K562 (cell line): ENCODE measurements at regions not wholly inside any gene's neighbourhood (a gene's known extent, or its start where the extent isn't known, plus 50 kb on each side); places are given as distances from the start of the nearest gene placed in this dataset.

ENCODE experiments used
- ATAC-seq: fragments of 200-7000 bp; cut with Tn5 transposase; 3 replicates; pipeline ENCODE4 v1.9.1; 2020; ENCODE audit warnings: moderate library complexity
- BruUV-seq: library from RNA; stranded (reverse); fragments of 400-500 nt; replicated peaks from 2 replicates; lab custom pipeline; 2021; lab: Mats Ljungman, UMichigan
- CTCF ChIA-PET: fragments of 300-600 bp; formaldehyde crosslinking; extraction: SDS; loops from one replicate; lab custom pipeline; 2021; ENCODE audit warnings: low intra/inter-chr PET ratio; lab: Yijun Ruan, JAX
- POLR2A ChIA-PET: fragments of 300-600, 350-650 bp; sonication (Branson Sonifier 250); formaldehyde crosslinking; extraction: SDS; loops from one replicate; lab custom pipeline; 2021; ENCODE audit warnings: antibody characterized with exemption, inconsistent platforms; lab: Yijun Ruan, JAX
- DNase-seq, 4 experiments: peaks; one replicate each; pipeline versions ENCODE4 v3.0.0 to v3.0.0-alpha.2; 2011 to 2018; ENCODE audit warnings: low spot score in 3 of 4, mixed read lengths in 3 of 4; ENCODE audit errors: extremely low read depth in 1 of 4
- FAIRE-seq: peaks from 2 replicates; lab custom pipeline; 2011; peaks lifted over from hg19 to GRCh38; lab: Jason Lieb, UNC
- H2AFZ ChIP-seq: 2 replicates; pipeline ENCODE4 v1.6.0; 2011; ENCODE audit warnings: low read depth, low read length, control low read depth, inconsistent platforms
- H3K27ac ChIP-seq: fragments of 200-600 bp; 3 replicates; pipeline ENCODE4 v1.8.0; 2011; ENCODE audit warnings: low read depth, mild to moderate bottlenecking, control low read depth, inconsistent platforms, low read length, moderate library complexity, mixed read lengths; ENCODE audit errors: extremely low read depth
- H3K27me3 ChIP-seq, 2 experiments: fragments of 300-600 bp in 1 of 2; 2 replicates in 1 of 2; 3 replicates in 1 of 2; pipeline versions ENCODE4 v1.6.0 to v1.8.0; 2011; ENCODE audit warnings: inconsistent platforms in 2 of 2, low read length in 2 of 2, mild to moderate bottlenecking in 1 of 2, mixed read lengths in 1 of 2, moderate library complexity in 1 of 2; ENCODE audit not compliant: control insufficient read depth in 2 of 2, insufficient read depth in 2 of 2
- H3K36me3 ChIP-seq: fragments of 300-600 bp; 3 replicates; pipeline ENCODE4 v1.8.0; 2011; ENCODE audit warnings: mild to moderate bottlenecking, low read length, inconsistent platforms; ENCODE audit not compliant: control insufficient read depth, insufficient read depth
- H3K4me1 ChIP-seq, 2 experiments: fragments of 200-600 bp in 1 of 2; replicated peaks in 1 of 2; 2 replicates in 1 of 2; 3 replicates in 1 of 2; pipeline versions ENCODE4 v1.5.1 to v1.8.0; 2011; ENCODE audit warnings: inconsistent platforms in 2 of 2, low read length in 2 of 2, mild to moderate bottlenecking in 1 of 2, mixed read lengths in 1 of 2, moderate library complexity in 1 of 2; ENCODE audit not compliant: control insufficient read depth in 2 of 2, insufficient read depth in 2 of 2
- H3K4me2 ChIP-seq: 2 replicates; pipeline ENCODE4 v1.6.1; 2011; ENCODE audit warnings: low read length, control low read depth, inconsistent platforms, mixed read lengths; ENCODE audit not compliant: insufficient read depth
- H3K4me3 ChIP-seq: fragments of 200-600 bp; sonication (generic), shearing (Covaris generic); 2 replicates; pipeline ENCODE4 v1.5.1; 2016; ENCODE audit warnings: control low read depth, inconsistent platforms
- H3K79me2 ChIP-seq: fragments of 200-600 bp; 3 replicates; pipeline ENCODE4 v1.8.0; 2011; ENCODE audit warnings: low read length, inconsistent platforms; ENCODE audit not compliant: control insufficient read depth, insufficient read depth
- H3K9ac ChIP-seq, 2 experiments: 2 replicates each; pipeline versions ENCODE4 v1.6.0 to v1.6.1; 2011; ENCODE audit warnings: low read depth in 2 of 2, low read length in 2 of 2, control low read depth in 1 of 2, inconsistent platforms in 1 of 2, mild to moderate bottlenecking in 1 of 2, mixed read lengths in 1 of 2; ENCODE audit not compliant: insufficient read depth in 1 of 2
- H3K9me1 ChIP-seq: one replicate; pipeline ENCODE4 v1.6.0; 2011; ENCODE audit warnings: inconsistent platforms, mild to moderate bottlenecking, low read length, moderate library complexity; ENCODE audit not compliant: control insufficient read depth, insufficient read depth
- H3K9me3 ChIP-seq: replicated peaks from 2 replicates; pipeline ENCODE4 v1.5.1; 2011; ENCODE audit warnings: low read depth, low read length, inconsistent platforms; ENCODE audit not compliant: control insufficient read depth, insufficient read depth
- H4K20me1 ChIP-seq: replicated peaks from 2 replicates; pipeline ENCODE4 v1.6.1; 2011; ENCODE audit warnings: low read length, inconsistent platforms, mixed read lengths; ENCODE audit not compliant: control insufficient read depth, insufficient read depth
- GTF2A2 ChIP-seq: IDR thresholded peaks from 2 replicates; pipeline ENCODE4 v1.6.1; 2016; ENCODE audit warnings: mild to moderate bottlenecking, missing genetic modification characterization, missing compliant biosample characterization
- WGBS: fragments of 100-300 bp; shearing (Covaris generic); methylation state at CpG from one replicate; pipeline ENCODE4 v1.1.6; 2016; ENCODE audit warnings: low coverage, mixed read lengths; ENCODE audit not compliant: insufficient coverage; ENCODE audit errors: missing lambda C conversion rate; 5-methylcytosine and 5-hydroxymethylcytosine counted together
- in situ Hi-C: fragments of 300-500 bp; cut with MboI; formaldehyde crosslinking; loops from 4 replicates; pipeline ENCODE4 v1.15.0; 2018; ENCODE audit warnings: inconsistent platforms, mixed read lengths
- intact Hi-C: fragments of 100-400 bp; cut with micrococcal nuclease; formaldehyde crosslinking; loops from 2 replicates; pipeline ENCODE4 v1.14.2; 2022
- TF ChIP-seq, protein P1 (sequence below): fragments of 450-650 bp; conservative IDR thresholded peaks from 2 replicates; pipeline ENCODE4 v1.6.1; 2016; ENCODE audit warnings: missing genetic modification characterization, low read depth, mild to moderate bottlenecking, control low read depth, missing compliant biosample characterization
- TF ChIP-seq, protein P2 (sequence below): IDR thresholded peaks from 3 replicates; pipeline ENCODE4 v1.6.1; 2011; ENCODE audit warnings: borderline replicate concordance, mild to moderate bottlenecking, moderate library complexity; ENCODE audit not compliant: insufficient read length; ENCODE audit errors: extremely low read depth

DNA sequence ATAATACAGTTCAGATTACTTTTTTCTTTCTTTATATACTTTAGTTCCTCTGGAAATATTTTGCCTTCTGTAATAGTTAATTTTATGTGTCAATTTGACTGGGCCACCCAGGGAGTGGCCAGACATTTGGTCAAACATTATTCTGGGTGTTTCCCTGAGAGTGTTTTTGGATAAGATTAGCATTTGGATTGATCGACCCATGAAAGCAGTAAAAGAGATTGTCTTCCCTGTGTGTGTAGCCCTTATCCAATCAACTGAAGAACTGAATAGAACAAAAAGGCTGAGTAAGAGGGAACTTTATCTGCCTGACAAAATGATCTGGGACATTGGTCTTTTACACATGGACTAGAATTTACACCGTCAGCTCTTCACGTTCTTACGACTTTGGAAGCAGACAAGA lies 1190.1 kb upstream of the FAM98A start:
- Histone ChIP-seq H3K4me2 (no peak overlapping the region), H3K36me3 (no peaks in the 10 kb centered on the region), H3K9me1 (no peaks in the 10 kb centered on the region), H2AFZ (no peak overlapping the region), H3K4me3 (no peak overlapping the region), H4K20me1 (no peaks in the 10 kb centered on the region), H3K27ac (no peak overlapping the region), H3K27me3 (no peaks in the 10 kb centered on the region), H3K79me2 (no peaks in the 10 kb centered on the region), H3K4me1 (no peaks in the 10 kb centered on the region), H3K9me3 (no peaks in the 10 kb centered on the region), H3K9ac (no peak overlapping the region)
- DNase-seq (no peak), ATAC-seq (no peak), FAIRE-seq (no peak)
- TF ChIP-seq, protein P1, sequence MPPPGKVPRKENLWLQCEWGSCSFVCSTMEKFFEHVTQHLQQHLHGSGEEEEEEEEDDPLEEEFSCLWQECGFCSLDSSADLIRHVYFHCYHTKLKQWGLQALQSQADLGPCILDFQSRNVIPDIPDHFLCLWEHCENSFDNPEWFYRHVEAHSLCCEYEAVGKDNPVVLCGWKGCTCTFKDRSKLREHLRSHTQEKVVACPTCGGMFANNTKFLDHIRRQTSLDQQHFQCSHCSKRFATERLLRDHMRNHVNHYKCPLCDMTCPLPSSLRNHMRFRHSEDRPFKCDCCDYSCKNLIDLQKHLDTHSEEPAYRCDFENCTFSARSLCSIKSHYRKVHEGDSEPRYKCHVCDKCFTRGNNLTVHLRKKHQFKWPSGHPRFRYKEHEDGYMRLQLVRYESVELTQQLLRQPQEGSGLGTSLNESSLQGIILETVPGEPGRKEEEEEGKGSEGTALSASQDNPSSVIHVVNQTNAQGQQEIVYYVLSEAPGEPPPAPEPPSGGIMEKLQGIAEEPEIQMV, result no peak
- TF ChIP-seq, protein P2, sequence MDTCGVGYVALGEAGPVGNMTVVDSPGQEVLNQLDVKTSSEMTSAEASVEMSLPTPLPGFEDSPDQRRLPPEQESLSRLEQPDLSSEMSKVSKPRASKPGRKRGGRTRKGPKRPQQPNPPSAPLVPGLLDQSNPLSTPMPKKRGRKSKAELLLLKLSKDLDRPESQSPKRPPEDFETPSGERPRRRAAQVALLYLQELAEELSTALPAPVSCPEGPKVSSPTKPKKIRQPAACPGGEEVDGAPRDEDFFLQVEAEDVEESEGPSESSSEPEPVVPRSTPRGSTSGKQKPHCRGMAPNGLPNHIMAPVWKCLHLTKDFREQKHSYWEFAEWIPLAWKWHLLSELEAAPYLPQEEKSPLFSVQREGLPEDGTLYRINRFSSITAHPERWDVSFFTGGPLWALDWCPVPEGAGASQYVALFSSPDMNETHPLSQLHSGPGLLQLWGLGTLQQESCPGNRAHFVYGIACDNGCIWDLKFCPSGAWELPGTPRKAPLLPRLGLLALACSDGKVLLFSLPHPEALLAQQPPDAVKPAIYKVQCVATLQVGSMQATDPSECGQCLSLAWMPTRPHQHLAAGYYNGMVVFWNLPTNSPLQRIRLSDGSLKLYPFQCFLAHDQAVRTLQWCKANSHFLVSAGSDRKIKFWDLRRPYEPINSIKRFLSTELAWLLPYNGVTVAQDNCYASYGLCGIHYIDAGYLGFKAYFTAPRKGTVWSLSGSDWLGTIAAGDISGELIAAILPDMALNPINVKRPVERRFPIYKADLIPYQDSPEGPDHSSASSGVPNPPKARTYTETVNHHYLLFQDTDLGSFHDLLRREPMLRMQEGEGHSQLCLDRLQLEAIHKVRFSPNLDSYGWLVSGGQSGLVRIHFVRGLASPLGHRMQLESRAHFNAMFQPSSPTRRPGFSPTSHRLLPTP, result no peak
- no peak for TF ChIP-seq GTF2A2 (tag)
- 3% methylated on average over 4 of the region's 4 CpGs for WGBS
- CTCF ChIA-PET, result no interaction called here
- in situ Hi-C loops (no loop called here), intact Hi-C loops (no loop called here)
- POLR2A ChIA-PET, result no interaction called here
- BruUV-seq, result no TSS peak
